IMR-90 (cell line): ENCODE measurements at regions not wholly inside any gene's neighbourhood (a gene's known extent, or its start where the extent isn't known, plus 50 kb on each side); places are given as distances from the start of the nearest gene placed in this dataset.

Experiments used
- ATAC-seq: fragments of 200-7000 bp; cut with Tn5 transposase; 2 replicates; pipeline ENCODE4 v1.9.1; 2020; ENCODE audit warnings: low read depth, mild to moderate bottlenecking, moderate library complexity
- BruUV-seq: library from RNA; stranded (reverse); fragments of 400-500 nt; replicated peaks from 2 replicates; lab custom pipeline; 2021; lab: Mats Ljungman, UMichigan
- CTCF ChIA-PET: fragments of 300-600 bp; formaldehyde crosslinking; extraction: SDS; loops from one replicate; lab custom pipeline; 2021; ENCODE audit warnings: antibody characterized with exemption; lab: Yijun Ruan, JAX
- POLR2A ChIA-PET: fragments of 300-600 bp; sonication (Branson Sonifier 250); formaldehyde crosslinking; loops from one replicate; lab custom pipeline; 2022; ENCODE audit warnings: antibody characterized with exemption; ENCODE audit not compliant: unreplicated experiment; lab: Charles Lee
- DNase-seq: peaks from one replicate; pipeline ENCODE4 v3.0.0; 2013
- H2AFZ ChIP-seq: replicated peaks from 2 replicates; pipeline ENCODE3; 2013; ENCODE audit warnings: low read length, mild to moderate bottlenecking; ENCODE audit not compliant: poor library complexity
- H2AK5ac ChIP-seq: 2 replicates; pipeline ENCODE4 v1.6.1; 2013; ENCODE audit warnings: low read depth, low read length, inconsistent platforms
- H2AK9ac ChIP-seq: replicated peaks from 2 replicates; pipeline ENCODE3; 2013; ENCODE audit warnings: mild to moderate bottlenecking, low read depth, low read length, moderate library complexity; ENCODE audit not compliant: poor library complexity
- H2BK120ac ChIP-seq: 2 replicates; pipeline ENCODE4 v1.6.1; 2013; ENCODE audit warnings: low read depth, low read length, inconsistent platforms
- H2BK15ac ChIP-seq: 3 replicates; pipeline ENCODE4 v1.6.1; 2013; ENCODE audit warnings: low read depth, low read length, inconsistent platforms
- H2BK20ac ChIP-seq: 2 replicates; pipeline ENCODE4 v1.6.1; 2013; ENCODE audit warnings: low read depth, mild to moderate bottlenecking, inconsistent platforms, low read length, moderate library complexity
- H2BK5ac ChIP-seq: 2 replicates; pipeline ENCODE4 v1.6.1; 2013; ENCODE audit warnings: mild to moderate bottlenecking, low read depth, low read length, inconsistent platforms; ENCODE audit not compliant: poor library complexity, severe bottlenecking
- H3K14ac ChIP-seq: replicated peaks from 2 replicates; pipeline ENCODE4 v1.6.1; 2013; ENCODE audit warnings: low read depth, low read length, inconsistent platforms
- H3K18ac ChIP-seq: 2 replicates; pipeline ENCODE4 v1.6.1; 2013; ENCODE audit warnings: low read depth, low read length, control low read depth
- H3K23ac ChIP-seq: 2 replicates; pipeline ENCODE4 v1.6.1; 2013; ENCODE audit warnings: low read depth, low read length, inconsistent platforms
- H3K27ac ChIP-seq: 2 replicates; pipeline ENCODE4 v1.5.1; 2013; ENCODE audit warnings: mild to moderate bottlenecking, control low read depth, low read length; ENCODE audit not compliant: insufficient read depth
- H3K27me3 ChIP-seq: 2 replicates; pipeline ENCODE4 v1.6.1; 2013; ENCODE audit warnings: low read length; ENCODE audit not compliant: control insufficient read depth, insufficient read depth
- H3K36me3 ChIP-seq: 2 replicates; pipeline ENCODE4 v1.6.1; 2013; ENCODE audit warnings: low read length, mixed read lengths; ENCODE audit not compliant: control insufficient read depth, insufficient read depth
- H3K4ac ChIP-seq: 2 replicates; pipeline ENCODE4 v1.6.1; 2013; ENCODE audit warnings: low read depth, low read length, inconsistent platforms
- H3K4me1 ChIP-seq: 2 replicates; pipeline ENCODE4 v1.6.1; 2013; ENCODE audit warnings: low read length, mixed read lengths; ENCODE audit not compliant: control insufficient read depth, insufficient read depth
- H3K4me2 ChIP-seq: 2 replicates; pipeline ENCODE4 v1.6.1; 2013; ENCODE audit warnings: low read depth, mild to moderate bottlenecking, control low read depth, low read length, moderate library complexity
- H3K4me3 ChIP-seq: 2 replicates; pipeline ENCODE4 v1.5.1; 2013; ENCODE audit warnings: low read depth, mild to moderate bottlenecking, control low read depth, low read length, moderate library complexity; ENCODE audit not compliant: insufficient read depth
- H3K56ac ChIP-seq: 2 replicates; pipeline ENCODE4 v1.6.1; 2013; ENCODE audit warnings: low read length, inconsistent platforms; ENCODE audit not compliant: insufficient read depth; ENCODE audit errors: extremely low read depth
- H3K79me1 ChIP-seq, 2 experiments: 2 replicates each; pipeline ENCODE4 v1.6.1; 2013; ENCODE audit warnings: low read length in 2 of 2, inconsistent platforms in 1 of 2, low read depth in 1 of 2
- H3K9ac ChIP-seq: 2 replicates; pipeline ENCODE4 v1.6.1; 2013; ENCODE audit warnings: low read depth, low read length, control low read depth
- H3K9me1 ChIP-seq: 2 replicates; pipeline ENCODE4 v1.6.1; 2013; ENCODE audit warnings: low read length, inconsistent platforms; ENCODE audit not compliant: insufficient read depth
- H3K9me3 ChIP-seq: 2 replicates; pipeline ENCODE4 v1.6.1; 2013; ENCODE audit warnings: low read length; ENCODE audit not compliant: control insufficient read depth, insufficient read depth
- H4K20me1 ChIP-seq: 2 replicates; pipeline ENCODE4 v1.6.1; 2013; ENCODE audit warnings: low read length, inconsistent platforms; ENCODE audit not compliant: insufficient read depth
- H4K5ac ChIP-seq: 2 replicates; pipeline ENCODE4 v1.6.1; 2013; ENCODE audit warnings: mild to moderate bottlenecking, low read depth, low read length, control low read depth
- H4K8ac ChIP-seq, 2 experiments: 2 replicates each; pipeline ENCODE4 v1.6.1; 2013; ENCODE audit warnings: low read depth in 2 of 2, low read length in 2 of 2, control low read depth in 1 of 2, inconsistent platforms in 1 of 2
- H4K91ac ChIP-seq: 2 replicates; pipeline ENCODE4 v1.6.1; 2013; ENCODE audit warnings: low read depth, low read length, inconsistent platforms; ENCODE audit not compliant: insufficient read depth
- CEBPB ChIP-seq: IDR thresholded peaks from 2 replicates; pipeline ENCODE4 v1.6.1; 2012; ENCODE audit warnings: low read depth, low read length, improper control_type of control experiment
- CHD1 ChIP-seq: IDR thresholded peaks from 2 replicates; pipeline ENCODE4 v1.6.1; 2012; ENCODE audit warnings: low read depth, low read length, improper control_type of control experiment
- CTCF ChIP-seq: conservative IDR thresholded peaks from 2 replicates; pipeline ENCODE4 v1.5.1; 2012; ENCODE audit warnings: mild to moderate bottlenecking, low read depth, low read length, improper control_type of control experiment
- ELK1 ChIP-seq: fragments of 150-350 bp; IDR thresholded peaks from 2 replicates; pipeline ENCODE4 v1.6.1; 2016; ENCODE audit warnings: low read depth, mild to moderate bottlenecking, low read length, moderate library complexity, borderline replicate concordance
- FOS ChIP-seq: fragments of 150-350 bp; IDR thresholded peaks from 2 replicates; pipeline ENCODE4 v1.6.1; 2016; ENCODE audit warnings: low read depth, low read length
- MAFK ChIP-seq: IDR thresholded peaks from 2 replicates; pipeline ENCODE4 v1.6.1; 2012; ENCODE audit warnings: low read depth, low read length, improper control_type of control experiment
- MXI1 ChIP-seq: IDR thresholded peaks from 2 replicates; pipeline ENCODE4 v1.6.1; 2012; ENCODE audit warnings: low read depth, mild to moderate bottlenecking, low read length, moderate library complexity, borderline replicate concordance
- NFE2L2 ChIP-seq: fragments of 150-350 bp; IDR thresholded peaks from 2 replicates; pipeline ENCODE4 v1.6.1; 2016; ENCODE audit warnings: low read depth, mild to moderate bottlenecking, low read length
- POLR2A ChIP-seq: IDR thresholded peaks from 2 replicates; pipeline ENCODE4 v1.6.1; 2012; ENCODE audit warnings: mild to moderate bottlenecking, low read depth, low read length
- RAD21 ChIP-seq: IDR thresholded peaks from 2 replicates; pipeline ENCODE4 v1.6.1; 2012; ENCODE audit warnings: low read length, improper control_type of control experiment
- RFX5 ChIP-seq: IDR thresholded peaks from 2 replicates; pipeline ENCODE4 v1.8.0; 2012; ENCODE audit warnings: low read depth, mild to moderate bottlenecking, low read length, moderate library complexity
- SMC3 ChIP-seq: fragments of 150-350 bp; IDR thresholded peaks from 2 replicates; pipeline ENCODE4 v1.6.1; 2016; ENCODE audit warnings: low read depth, mild to moderate bottlenecking, antibody characterized with exemption, low read length, moderate library complexity
- WGBS, 2 experiments: methylation state at CpG; one replicate each; pipeline versions ENCODE4 v1.1.5 to v1.1.7; 2013; ENCODE audit warnings: missing lambda C conversion rate in 2 of 2; ENCODE audit not compliant: insufficient read length in 1 of 2; ENCODE audit errors: extremely low coverage in 2 of 2; 5-methylcytosine and 5-hydroxymethylcytosine counted together
- dilution Hi-C: fragments of 300-500 bp; cut with HindIII; formaldehyde crosslinking; loops from one replicate; pipeline ENCODE4 v1.14.3; 2018; ENCODE audit warnings: low sequenced_read_pairs; ENCODE audit not compliant: unreplicated experiment
- in situ Hi-C: fragments of 300-500 bp; cut with MboI; formaldehyde crosslinking; loops from 3 replicates; pipeline ENCODE4 v1.14.3; 2019; ENCODE audit warnings: low sequenced_read_pairs, inconsistent platforms, mixed read lengths
- intact Hi-C: fragments of 100-400 bp; cut with micrococcal nuclease; formaldehyde crosslinking; loops from 2 replicates; pipeline ENCODE4 v1.10.0; 2022
- TF ChIP-seq, protein P1 (sequence below): fragments of 150-350 bp; IDR thresholded peaks from 2 replicates; pipeline ENCODE4 v1.6.1; 2017; ENCODE audit warnings: mild to moderate bottlenecking, antibody characterized with exemption, low read length, low read depth

DNA sequence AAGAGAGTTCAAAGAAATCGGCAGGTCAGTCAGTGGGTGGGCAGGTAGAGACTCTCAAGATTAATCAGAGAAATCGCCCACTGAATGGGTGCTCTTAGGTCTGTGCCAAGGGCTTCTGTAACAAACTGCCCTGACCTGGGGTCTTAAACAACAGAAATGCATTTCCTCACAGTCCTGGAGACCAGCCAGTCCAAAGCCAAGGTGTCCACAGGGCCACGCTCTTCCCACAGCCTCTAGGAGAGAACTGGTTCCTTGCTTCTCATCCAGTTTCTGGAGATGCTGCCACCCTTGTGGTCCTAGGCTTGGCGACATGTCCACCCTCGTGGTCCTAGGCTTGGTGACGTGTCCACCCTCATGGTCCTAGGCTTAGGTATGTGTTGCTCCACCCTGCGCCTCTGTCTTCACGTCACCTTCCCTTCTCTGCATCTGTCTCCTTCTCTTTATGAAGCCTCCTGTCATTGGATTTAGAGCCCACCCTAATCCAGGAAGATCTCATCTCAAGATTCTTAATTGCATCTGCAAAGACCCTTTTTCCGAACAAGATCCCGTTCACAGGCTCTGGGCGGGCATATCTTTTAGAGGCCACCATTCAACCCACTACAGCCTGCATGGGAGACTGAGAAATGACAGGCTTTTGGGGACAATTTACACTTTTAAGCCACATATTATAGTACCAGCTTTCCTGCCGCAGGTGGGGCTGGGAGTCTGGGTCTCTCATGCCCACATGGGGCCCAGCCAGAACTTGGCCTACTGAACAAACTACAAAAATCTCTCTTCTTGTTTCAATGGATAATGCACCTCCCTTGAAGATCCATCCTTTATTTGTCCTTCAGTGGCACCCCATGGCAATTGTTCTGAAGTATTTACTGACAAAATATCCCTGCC, 161.3 kb downstream of the ASB1 start:
- ATAC-seq, result no peak
- 82% methylated on average over 8 of the region's 12 CpGs; no CpG with 5 or more reads in 1 of the 2 experiments for WGBS, 2 experiments
- H3K79me1 ChIP-seq, result no peaks in the 10 kb centered on the region

More for the DNA sequence above, 161.3 kb downstream of the ASB1 start:
- CTCF ChIA-PET, result no interaction called here
- Histone ChIP-seq H3K18ac (no peak overlapping the region), H2BK120ac (no peak overlapping the region), H2AK9ac (no peak overlapping the region), H2BK15ac (no peak overlapping the region), H3K9me1 (no peaks in the 10 kb centered on the region), H2BK5ac (no peak overlapping the region), H3K23ac (no peak overlapping the region), H3K27me3 (peaks cover 4% of the 10 kb centered on the region; the same call in 1 of the 2 replicates), H4K20me1 (no peaks in the 10 kb centered on the region), H2AFZ (no peak overlapping the region), H3K56ac (no peak overlapping the region), H3K4me3 (no peak overlapping the region), H4K8ac (no peak overlapping the region), H3K4ac (no peak overlapping the region), H4K91ac (no peak overlapping the region), H3K14ac (no peak overlapping the region), H2AK5ac (no peak overlapping the region), H3K4me2 (no peak overlapping the region), H3K36me3 (no peaks in the 10 kb centered on the region), H4K5ac (no peak overlapping the region), H3K27ac (no peak overlapping the region), H2BK20ac (no peak overlapping the region), H3K9ac (no peak overlapping the region), H3K9me3 (no peaks in the 10 kb centered on the region), H3K4me1 (no peaks in the 10 kb centered on the region)
- dilution Hi-C loops, result no loop called here
- no TSS peak for BruUV-seq
- no peak for TF ChIP-seq FOS
- no peak for TF ChIP-seq NFE2L2
- TF ChIP-seq SMC3, result no peak
- TF ChIP-seq CHD1, result no peak
- TF ChIP-seq RFX5, result no peak
- TF ChIP-seq, protein P1, sequence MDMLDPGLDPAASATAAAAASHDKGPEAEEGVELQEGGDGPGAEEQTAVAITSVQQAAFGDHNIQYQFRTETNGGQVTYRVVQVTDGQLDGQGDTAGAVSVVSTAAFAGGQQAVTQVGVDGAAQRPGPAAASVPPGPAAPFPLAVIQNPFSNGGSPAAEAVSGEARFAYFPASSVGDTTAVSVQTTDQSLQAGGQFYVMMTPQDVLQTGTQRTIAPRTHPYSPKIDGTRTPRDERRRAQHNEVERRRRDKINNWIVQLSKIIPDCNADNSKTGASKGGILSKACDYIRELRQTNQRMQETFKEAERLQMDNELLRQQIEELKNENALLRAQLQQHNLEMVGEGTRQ, result no peak
- TF ChIP-seq CTCF, result no peak
- TF ChIP-seq RAD21, result no peak
- TF ChIP-seq POLR2A, result no peak
- TF ChIP-seq MXI1, result no peak
- no peak for TF ChIP-seq CEBPB
- TF ChIP-seq MAFK, result no peak
- TF ChIP-seq ELK1, result no peak
- POLR2A ChIA-PET, result no interaction called here
- DNase-seq, result no peak
- intact Hi-C loops, result no loop called here
- in situ Hi-C loops, result no loop called here
